GM10266 (cell line): ENCODE measurements at regions not wholly inside any gene's neighbourhood (a gene's known extent, or its start where the extent isn't known, plus 50 kb on each side); places are given as distances from the start of the nearest gene placed in this dataset.
A peak's percentile ranks its signal among the peaks of the same experiment; 100 is the strongest.
"Not testable (repeated sequence)": the region's sequence is repeated elsewhere in the genome, so short reads cannot be mapped to it uniquely, and the experiment has no call there.

Experiments
- DNase-seq: peaks from one replicate; pipeline ENCODE4 v3.0.0; 2012; ENCODE audit errors: extremely low spot score
- CTCF ChIP-seq: IDR thresholded peaks from 2 replicates; pipeline ENCODE4 v1.5.1; 2012; ENCODE audit warnings: mild to moderate bottlenecking, low read depth; ENCODE audit not compliant: control insufficient read depth, insufficient read depth; ENCODE audit errors: missing control alignments

DNA sequence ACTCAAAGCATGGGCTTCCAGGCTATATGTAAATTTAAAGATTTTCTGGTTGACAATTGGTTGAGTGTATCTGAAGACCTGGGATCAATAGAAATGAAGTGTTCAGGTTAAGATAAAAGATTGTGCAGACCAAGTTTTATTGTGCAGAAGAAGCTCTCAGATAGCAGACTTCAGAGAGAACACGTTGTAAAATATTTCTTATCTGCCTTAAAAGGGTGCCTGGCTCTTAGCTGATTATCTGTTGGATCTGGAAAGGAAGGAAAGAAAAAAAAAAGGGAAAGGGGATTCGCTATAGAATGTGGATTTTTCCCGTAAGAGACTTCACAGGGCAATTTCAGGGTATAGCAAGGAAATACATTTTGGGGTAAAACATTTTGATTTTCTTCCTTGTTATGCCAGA is 523.2 kb downstream of the EDEM1 start:
- TF ChIP-seq CTCF, result no peak
- no peak for DNase-seq

DNA sequence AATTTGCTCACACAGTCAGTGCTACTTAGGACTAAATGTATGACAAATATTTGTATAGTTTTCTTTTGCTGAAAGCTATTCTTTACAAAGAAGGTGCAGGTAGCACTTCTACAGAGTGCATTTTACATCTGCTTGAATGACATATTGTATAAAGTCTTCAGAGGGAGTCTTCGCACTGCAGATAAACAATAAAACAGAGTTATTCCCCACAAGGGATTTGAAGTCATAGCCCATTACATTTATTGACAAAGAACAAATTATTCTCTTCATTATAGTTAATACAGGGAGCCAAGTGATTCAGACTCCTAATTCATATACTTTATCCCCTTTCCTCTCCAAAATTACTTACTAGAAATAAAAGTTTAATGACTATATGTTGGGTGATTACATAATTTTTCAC is 529.7 kb downstream of the EDEM1 start:
- TF ChIP-seq CTCF, result no peak
- no peak for DNase-seq

- not testable (repeated sequence) for DNase-seq
Measured at GRCh38 chr3:5719668-5720067, 532.2 kb downstream of the EDEM1 start.

- DNase-seq, result no peak
- TF ChIP-seq CTCF, result no peak
Measured at GRCh38 chr3:5725801-5726200, 538.3 kb downstream of the EDEM1 start.

DNA sequence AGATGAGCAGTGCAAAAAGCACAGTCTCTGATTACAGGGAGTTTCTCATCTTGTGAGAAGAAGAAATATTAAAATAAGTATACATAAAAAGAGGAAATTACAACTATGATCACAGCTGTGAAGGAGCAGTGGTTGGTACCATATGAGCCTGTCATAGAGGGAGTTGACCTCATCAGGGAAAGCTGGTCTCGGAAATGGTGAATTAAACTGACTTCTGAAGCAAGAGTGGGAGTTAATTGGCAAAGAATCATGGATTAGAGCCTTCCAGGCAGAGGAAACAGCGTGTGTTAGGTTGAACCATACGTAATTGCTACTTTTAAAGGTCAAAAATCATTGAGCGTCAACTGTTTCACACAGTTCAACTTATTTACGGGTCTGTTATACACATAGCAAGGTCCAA is 539.1 kb downstream of the EDEM1 start:
- DNase-seq, result no peak
- TF ChIP-seq CTCF, result no peak

GRCh38 chr3:5727743-5728484 is 540.4 kb downstream of the EDEM1 start:
- no peak for TF ChIP-seq CTCF
- no peak for DNase-seq

DNA sequence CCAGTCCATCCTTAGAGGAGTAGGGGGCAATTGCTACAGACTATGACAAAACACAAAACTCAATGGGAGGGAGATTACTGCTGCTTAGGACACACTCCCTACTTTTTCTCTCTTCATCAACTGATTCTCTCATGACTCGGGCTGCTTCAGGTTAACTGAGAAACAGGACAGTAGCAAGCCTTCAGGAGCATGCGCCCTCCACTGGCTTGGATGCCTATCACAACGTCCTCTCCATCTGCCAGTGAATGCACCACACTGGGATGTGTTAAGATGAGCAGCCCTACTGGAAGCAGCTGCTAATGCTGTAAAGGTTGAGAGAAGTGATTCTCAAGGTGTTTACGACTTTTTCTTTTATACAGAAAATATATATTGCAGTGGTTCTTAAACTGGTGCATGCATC is 542.3 kb downstream of the EDEM1 start:
- TF ChIP-seq CTCF, result no peak
- DNase-seq, result no peak

DNA sequence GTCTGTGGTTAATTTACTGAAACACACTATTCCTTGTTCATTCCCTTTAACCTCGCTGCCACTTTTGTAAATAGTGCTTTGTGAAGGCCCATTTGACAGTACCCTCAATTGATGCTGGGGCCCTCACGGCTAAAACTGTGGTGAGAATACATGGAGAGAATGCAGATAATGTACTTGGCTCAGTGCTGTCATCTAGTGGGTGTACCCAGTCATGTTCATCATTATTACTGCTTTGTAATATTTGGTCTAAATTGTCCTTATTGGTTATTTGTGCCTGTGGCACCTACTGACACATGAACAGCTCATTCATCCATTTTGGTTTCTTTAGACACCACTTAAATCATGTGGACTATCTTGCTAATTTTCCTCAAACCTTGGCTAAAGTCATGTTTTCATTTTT is 543.6 kb downstream of the EDEM1 start:
- peak; percentile 43 for TF ChIP-seq CTCF
- DNase-seq, result peak; percentile 9
